GM18519 (cell line): ENCODE measurements at regions not wholly inside any gene's neighbourhood (a gene's known extent, or its start where the extent isn't known, plus 50 kb on each side); places are given as distances from the start of the nearest gene placed in this dataset.
"Not testable (repeated sequence)": the region's sequence is repeated elsewhere in the genome, so short reads cannot be mapped to it uniquely, and the experiment has no call there.

Source experiments
- ATAC-seq: cut with Tn5 transposase; IDR thresholded peaks from one replicate; pipeline ENCODE4 v1.9.1; 2021; ENCODE audit warnings: mild to moderate bottlenecking, moderate library complexity; ENCODE audit not compliant: unreplicated experiment, low FRiP score

DNA sequence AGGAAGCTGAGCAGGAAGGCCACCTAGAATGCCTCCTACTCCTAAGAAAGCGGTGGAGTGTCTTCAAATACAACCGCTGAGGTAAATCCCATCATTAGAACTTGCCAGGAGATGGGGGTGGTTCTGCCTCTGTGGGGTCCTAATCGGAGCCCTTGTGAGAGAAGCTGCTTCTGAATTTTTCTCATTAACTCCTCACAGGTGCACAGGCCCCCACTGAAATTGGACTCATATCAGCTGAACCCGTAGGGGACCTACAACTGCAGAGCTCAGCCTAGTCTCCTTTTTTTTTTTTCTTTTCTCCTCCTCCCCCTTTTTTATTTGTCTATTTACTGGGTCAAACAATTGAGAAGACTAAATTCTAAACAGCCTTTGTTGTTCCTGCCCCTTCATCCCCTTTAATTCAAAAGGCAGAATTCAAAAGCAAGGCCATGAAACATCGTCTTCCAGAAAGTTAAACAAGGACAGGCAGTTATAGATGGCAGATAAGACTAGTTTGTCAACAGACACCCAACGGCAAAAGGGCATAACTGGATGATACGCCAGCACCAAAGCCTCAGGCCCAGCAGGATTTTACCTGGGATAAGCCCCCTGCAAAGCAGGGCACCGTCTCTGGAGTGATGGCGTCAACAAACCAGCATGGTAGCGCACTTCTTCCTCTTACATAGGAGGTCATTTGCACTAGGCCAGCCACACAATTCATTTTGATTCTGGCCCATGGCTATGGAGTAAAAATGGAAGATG is 213.7 kb upstream of the HES1 start:
- no peak for ATAC-seq

GRCh38 chr3:193923958-193924357 is 212.0 kb upstream of the HES1 start:
- ATAC-seq = not testable (repeated sequence)

DNA sequence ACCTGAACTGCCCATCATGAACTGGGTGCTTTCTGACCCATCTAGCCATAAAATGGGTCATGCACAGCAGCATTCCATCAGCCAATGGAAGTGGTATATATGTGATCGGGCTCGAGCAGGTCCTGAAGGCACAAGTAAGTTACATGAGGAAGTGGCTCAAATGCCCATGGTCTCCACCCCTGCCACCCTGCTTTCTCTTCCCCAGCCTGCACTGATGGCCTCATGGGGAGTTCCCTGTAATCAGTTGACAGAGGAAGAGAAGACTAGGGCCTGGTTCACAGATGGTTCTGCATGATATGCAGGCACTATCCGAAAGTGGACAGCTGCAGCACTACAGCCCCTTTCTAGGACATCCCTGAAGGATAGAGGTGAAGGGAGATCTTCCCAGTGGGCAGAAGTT is 209.9 kb upstream of the HES1 start:
- ATAC-seq = not testable (repeated sequence)

GRCh38 chr3:193927413-193928206 is 208.3 kb upstream of the HES1 start:
- ATAC-seq = not testable (repeated sequence)

GRCh38 chr3:193928354-193929209 is 207.4 kb upstream of the HES1 start:
- no peak for ATAC-seq

DNA sequence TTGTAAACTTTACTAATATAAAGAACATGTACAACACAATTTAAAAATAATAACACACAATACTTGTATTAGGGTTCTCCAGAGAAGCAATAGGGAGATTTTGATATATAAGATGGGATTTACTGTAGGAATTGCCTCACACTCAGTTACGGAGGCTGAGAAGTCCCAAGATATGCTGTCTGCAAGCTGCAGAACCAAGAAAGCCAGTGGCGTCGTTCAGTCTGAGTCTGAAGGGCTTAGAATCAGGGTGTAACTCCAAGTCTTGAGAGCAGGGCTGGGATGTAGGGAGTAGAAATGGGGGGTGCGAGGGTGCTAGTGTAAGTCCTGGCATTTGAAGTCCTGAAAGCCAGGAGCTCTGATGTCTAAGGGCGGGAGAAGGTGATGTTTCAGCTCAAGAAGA is 206.6 kb upstream of the HES1 start:
- no peak for ATAC-seq

DNA sequence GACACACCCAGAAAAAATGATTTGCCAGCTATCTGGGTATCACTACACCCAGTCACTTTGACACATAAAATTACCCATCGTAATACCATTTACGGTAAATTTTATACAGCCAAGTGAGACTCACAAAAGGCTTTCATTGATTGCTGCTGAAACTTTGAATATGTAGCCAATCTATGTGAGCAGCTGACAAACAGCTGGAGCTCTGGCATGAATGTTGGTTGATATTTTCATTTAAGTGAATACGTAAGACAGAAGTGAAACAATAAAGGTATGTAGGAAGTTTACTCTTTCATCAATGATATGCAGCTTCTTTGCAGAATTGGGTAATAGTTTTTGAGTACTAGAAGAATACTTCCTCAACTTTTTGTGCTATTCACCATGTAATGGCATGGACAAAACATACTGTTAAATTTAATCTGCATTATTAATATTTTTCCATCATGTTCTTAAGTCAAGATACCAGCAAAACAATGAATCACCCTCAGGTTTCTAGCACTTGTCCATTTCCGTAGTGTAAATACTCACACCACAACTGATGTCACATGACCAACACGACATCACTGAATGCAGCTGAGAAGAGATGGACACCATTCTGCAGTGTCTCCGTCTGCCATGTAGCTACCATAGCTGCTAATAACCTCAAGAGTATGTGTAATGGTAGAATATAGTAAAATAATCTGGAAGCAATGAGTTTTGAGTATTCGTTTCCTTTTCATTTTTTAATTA is 205.9 kb upstream of the HES1 start:
- no peak for ATAC-seq

DNA sequence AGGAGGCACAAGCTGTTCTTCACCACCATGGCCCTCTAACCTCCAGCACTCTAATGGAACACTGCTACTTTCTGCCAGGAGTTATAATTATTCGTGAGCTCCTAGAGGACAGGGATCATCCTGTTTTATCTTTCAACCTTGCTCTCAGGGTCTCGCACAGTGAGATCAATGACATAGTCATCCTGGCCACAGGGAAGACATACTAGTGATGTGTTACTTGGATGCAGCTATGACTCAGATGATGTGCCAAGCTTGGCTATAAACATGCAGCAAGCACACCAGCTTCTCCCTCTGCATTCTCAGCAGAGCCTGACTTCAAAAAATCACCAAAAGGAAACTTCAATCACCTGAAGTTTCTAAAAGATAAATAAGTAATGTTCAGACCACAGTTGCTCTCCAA is 203.8 kb upstream of the HES1 start:
- ATAC-seq = no peak

DNA sequence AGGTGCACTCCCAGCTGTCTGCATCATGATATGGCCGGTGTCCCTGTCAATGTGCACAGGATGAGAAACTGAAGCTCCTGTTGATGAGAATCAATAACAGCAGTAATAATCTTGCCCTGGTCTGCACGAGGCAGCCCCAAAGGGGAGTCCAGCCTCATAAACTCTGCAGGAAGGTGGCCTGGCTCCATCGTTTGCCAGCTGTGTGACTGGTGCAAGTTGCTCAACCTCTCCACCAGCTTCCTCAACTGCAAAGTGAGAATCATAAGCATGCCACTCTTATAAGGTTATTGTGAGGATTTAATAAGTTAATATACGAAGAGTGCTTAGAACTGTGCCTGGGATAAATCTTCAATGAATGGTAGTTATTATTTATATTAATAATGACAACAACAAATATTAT is 203.4 kb upstream of the HES1 start:
- ATAC-seq = no peak

GRCh38 chr3:193933451-193933850 is 202.5 kb upstream of the HES1 start:
- ATAC-seq = no peak

- no peak for ATAC-seq
Measured at GRCh38 chr3:193935916-193936315, 200.0 kb upstream of the HES1 start.

DNA sequence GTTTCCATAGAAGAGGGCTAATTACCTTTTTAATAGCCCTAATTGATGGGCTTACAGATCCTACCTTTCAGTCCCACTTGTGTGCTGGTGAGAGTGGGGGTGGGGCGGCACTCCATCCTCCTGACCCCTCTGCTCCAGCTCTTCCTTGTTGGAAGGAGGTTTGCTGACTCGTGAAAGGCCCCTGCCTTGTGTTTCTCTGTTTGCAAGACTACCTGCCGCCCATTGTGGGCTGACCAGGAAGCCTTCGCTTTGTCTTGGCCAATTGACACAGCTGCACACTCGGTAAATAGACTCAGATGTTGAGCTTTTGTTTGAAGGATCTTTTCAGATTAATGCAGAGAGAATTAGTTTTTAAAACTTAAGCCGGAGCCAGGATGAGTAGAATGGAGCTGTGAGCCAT is 197.3 kb upstream of the HES1 start:
- no peak for ATAC-seq

GRCh38 chr3:193939527-193939926 is 196.4 kb upstream of the HES1 start:
- ATAC-seq = no peak

DNA sequence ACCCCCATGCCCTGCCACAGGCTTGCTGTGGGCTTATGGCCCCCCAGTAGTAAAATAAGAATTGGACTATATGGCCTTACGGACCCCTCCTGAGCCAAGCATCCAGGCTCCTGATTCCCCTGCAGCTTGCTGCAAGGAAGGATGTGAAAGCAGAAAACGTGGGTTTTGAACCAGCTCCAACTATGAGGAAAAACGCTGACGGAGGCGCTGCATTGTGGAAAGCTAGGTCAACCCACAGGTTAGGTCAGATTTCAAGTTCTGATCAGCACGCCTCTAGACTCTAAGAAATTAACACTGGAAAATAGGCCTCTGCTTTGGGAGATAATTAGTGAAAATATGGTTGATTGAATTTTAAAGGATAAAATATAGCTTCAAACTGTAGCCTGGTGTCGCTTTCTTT is 195.4 kb upstream of the HES1 start:
- ATAC-seq = no peak

- ATAC-seq = no peak
Measured at GRCh38 chr3:193941486-193941885, 194.5 kb upstream of the HES1 start.

DNA sequence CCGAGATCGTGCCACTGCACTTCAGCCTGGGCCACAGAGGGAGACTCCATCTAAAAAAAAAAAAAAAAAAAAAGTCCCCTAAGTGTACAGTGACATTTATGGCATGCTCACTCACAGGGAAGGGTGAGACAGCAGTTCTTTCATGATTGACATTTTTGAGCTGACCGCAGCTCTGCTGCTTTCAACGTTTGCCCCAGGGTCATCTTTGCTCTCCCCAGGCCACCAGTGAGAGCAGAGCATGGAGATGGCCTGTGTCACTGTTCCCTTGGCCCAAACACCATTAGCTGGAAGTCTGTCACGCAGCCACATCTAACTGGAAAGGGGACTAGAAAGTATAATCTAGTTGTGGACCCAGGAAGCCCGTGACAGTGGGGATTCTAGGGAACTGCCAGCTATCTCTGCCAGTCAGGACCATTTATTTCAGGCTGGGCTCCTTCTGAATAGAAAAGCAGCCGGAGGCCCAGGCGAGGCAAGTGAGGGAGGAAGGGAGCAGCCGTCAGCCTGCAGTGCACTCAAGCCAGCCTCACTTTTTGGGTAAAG is 193.4 kb upstream of the HES1 start:
- ATAC-seq = no peak

GRCh38 chr3:193943200-193943599 is 192.7 kb upstream of the HES1 start:
- ATAC-seq = no peak

GRCh38 chr3:193943851-193944517 is 192.0 kb upstream of the HES1 start:
- no peak for ATAC-seq

GRCh38 chr3:193944518-193944884 is 191.4 kb upstream of the HES1 start:
- ATAC-seq = no peak

- no peak for ATAC-seq
Measured at GRCh38 chr3:193945143-193945542, 190.8 kb upstream of the HES1 start.
